NT2/D1 (cell line): ENCODE measurements at regions not wholly inside any gene's neighbourhood (a gene's known extent, or its start where the extent isn't known, plus 50 kb on each side); places are given as distances from the start of the nearest gene placed in this dataset.

Experiments
- YY1 ChIP-seq: IDR thresholded peaks from 2 replicates; pipeline ENCODE4 v1.6.1; 2011; ENCODE audit not compliant: insufficient read length, insufficient read depth
- ZNF274 ChIP-seq: IDR thresholded peaks from 2 replicates; pipeline ENCODE4 v1.6.1; 2011; ENCODE audit warnings: mild to moderate bottlenecking, low read depth, low read length

DNA sequence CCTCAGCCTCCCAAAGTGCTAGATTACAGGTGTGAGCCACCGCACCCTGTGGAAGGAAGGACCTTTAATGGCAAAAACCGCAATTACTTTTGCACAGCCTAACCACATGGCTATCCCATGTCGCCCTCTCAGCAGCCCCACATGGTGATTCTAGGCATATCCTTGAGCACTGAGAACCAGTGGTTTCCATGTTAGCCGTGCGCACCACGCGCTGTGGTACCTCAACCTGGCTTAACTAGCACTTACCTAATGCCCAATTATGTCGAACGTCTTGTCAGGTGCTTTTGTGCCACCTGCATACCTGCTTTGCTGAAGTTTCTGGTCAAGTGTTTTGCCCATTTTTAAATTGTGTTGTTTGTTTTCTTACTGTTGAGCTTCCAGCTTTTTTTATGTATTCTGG is 697.9 kb downstream of the BRD1 start:
- no peak for TF ChIP-seq ZNF274
- no peak for TF ChIP-seq YY1
